Activated naive CD4-positive, alpha-beta T cell treated with anti-CD3 and anti-CD28 coated beads, Interleukin-2, amount 50 U/mL, for 24 hours (primary cell): ENCODE measurements at regions not wholly inside any gene's neighbourhood (a gene's known extent, or its start where the extent isn't known, plus 50 kb on each side); places are given as distances from the start of the nearest gene placed in this dataset.

ENCODE experiments used
- H3K27ac Mint-ChIP-seq: one replicate; pipeline ENCODE4 v1.8.0; 2021; ENCODE audit warnings: mild to moderate bottlenecking, mixed read lengths
- H3K27me3 Mint-ChIP-seq: one replicate; pipeline ENCODE4 v1.8.0; 2021; ENCODE audit warnings: mixed read lengths
- H3K36me3 Mint-ChIP-seq: one replicate; pipeline ENCODE4 v1.8.0; 2021; ENCODE audit warnings: mixed read lengths
- H3K4me1 Mint-ChIP-seq: one replicate; pipeline ENCODE4 v1.8.0; 2021; ENCODE audit warnings: mixed read lengths
- H3K4me3 Mint-ChIP-seq: one replicate; pipeline ENCODE4 v1.8.0; 2021; ENCODE audit warnings: mild to moderate bottlenecking, mixed read lengths
- H3K9me3 Mint-ChIP-seq: one replicate; pipeline ENCODE4 v1.8.0; 2021; ENCODE audit warnings: mixed read lengths

DNA sequence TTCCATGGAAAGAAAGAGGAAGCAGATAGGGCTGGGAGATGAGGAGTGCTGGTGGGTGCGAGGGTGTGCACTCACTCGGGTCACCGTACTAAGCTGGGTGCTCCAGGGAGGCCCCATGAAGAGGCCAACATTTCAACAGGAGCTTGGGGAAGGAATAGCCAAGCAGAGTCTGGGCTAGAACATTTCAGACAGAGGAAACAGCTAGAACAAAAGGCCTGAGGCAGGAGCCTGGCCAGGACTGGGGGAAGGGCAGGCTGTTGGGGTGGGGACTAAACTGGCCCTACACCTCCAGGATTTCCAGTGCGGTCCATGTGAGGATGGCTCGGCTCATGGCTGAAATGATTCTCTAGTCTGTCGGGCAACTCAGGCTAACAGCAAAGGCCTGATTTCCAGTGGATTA is 90.8 kb downstream of the ZFP36L2 start:
- H3K4me3 Mint-ChIP-seq, result peak overlapping the region; percentile 69
- no peaks in the 10 kb centered on the region for H3K9me3 Mint-ChIP-seq
- H3K27me3 Mint-ChIP-seq, result no peaks in the 10 kb centered on the region
- no peaks in the 10 kb centered on the region for H3K36me3 Mint-ChIP-seq
- H3K4me1 Mint-ChIP-seq, result peaks cover 92% of the 10 kb centered on the region
- peak overlapping the region; percentile 89 for H3K27ac Mint-ChIP-seq

DNA sequence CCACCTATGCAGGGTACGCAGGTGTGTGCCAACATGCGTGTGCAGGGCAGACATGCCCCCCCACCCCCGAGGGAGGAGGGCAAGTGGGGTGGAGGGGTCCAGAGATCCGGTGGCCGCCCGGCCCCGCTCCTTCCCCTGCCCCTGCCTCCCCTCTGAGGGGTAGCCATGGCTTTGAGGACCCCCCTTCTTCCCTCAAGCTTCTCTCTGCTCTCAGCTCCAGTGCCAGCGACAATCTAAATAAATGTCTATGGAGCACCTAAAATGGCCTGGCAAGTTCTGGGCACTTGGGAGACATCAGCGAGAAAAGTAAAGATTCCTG is 91.9 kb downstream of the ZFP36L2 start:
- Mint-ChIP-seq H3K4me1 (peaks cover 92% of the 10 kb centered on the region), H3K27ac (peak overlapping the region; percentile 90), H3K9me3 (no peaks in the 10 kb centered on the region), H3K36me3 (no peaks in the 10 kb centered on the region), H3K4me3 (no peak overlapping the region), H3K27me3 (no peaks in the 10 kb centered on the region)

DNA sequence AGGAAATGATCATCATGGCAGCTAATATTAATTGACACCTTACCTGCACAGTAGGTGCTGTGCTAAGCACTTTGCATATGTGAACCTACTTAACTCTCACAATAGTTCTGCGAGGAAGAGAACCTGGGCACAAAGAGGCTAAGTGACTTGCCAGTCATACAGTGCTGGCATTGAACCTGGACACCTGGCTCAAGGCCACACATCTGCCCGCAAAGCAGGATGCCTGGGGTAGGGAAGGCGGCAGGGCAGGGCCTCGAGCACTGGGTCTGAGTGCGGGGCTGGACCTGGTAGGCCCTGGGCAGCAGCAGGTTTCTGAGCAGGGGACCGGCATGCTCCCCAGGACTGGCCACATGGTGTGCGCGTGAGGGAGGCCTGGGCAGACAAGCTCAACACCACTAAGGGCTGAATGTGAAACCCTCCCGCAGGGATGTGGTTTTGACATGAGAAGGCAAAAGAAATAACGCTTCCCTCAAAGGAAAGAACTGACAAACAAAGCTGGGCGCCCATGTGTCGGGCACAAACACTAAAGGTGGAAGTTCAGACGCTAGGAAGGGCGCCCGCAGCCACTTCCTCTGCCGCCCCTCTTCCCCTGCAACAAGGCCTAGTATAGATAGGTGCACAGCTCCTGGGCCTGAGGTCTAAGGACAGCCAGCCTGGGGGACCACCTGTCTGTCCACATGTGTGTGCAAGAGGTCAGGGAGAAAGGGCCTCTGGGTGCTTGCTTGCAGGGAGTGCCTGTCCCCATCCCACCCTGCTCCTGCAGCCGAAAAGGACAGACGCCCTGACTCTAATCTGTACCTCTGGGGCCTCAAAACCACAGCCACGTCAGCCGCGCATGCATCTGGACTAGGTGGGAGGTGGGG is 92.5 kb downstream of the ZFP36L2 start:
- peak overlapping the region; percentile 90 for H3K27ac Mint-ChIP-seq

DNA sequence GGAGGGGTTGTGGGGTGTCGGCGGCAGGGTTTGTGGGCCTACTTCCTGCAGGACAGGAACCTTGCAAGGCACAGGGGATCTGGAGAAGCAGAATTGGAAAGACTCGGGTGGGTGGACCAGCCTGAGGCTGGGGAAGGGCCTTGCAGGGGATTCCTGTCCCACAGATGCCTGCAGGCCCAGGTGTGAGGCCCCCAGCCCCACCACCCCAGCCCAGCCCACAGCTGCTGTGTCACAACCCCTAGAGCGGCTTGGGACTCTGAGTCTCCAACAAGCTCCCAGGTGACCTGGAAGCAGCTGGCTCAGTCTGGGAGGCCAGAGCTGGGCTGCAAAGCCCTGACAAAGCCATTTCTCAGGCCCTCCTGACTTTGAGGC is 93.1 kb downstream of the ZFP36L2 start:
- Mint-ChIP-seq H3K36me3 (no peaks in the 10 kb centered on the region), H3K27ac (peak overlapping the region; percentile 90), H3K4me1 (peaks cover 94% of the 10 kb centered on the region), H3K4me3 (peak overlapping the region; percentile 19), H3K9me3 (no peaks in the 10 kb centered on the region), H3K27me3 (no peaks in the 10 kb centered on the region)

More for the DNA sequence above, 92.5 kb downstream of the ZFP36L2 start:
- peaks cover 94% of the 10 kb centered on the region for H3K4me1 Mint-ChIP-seq
- peak overlapping the region; percentile 40 for H3K4me3 Mint-ChIP-seq
- H3K9me3 Mint-ChIP-seq, result no peaks in the 10 kb centered on the region
- no peaks in the 10 kb centered on the region for H3K27me3 Mint-ChIP-seq
- H3K36me3 Mint-ChIP-seq, result no peaks in the 10 kb centered on the region

DNA sequence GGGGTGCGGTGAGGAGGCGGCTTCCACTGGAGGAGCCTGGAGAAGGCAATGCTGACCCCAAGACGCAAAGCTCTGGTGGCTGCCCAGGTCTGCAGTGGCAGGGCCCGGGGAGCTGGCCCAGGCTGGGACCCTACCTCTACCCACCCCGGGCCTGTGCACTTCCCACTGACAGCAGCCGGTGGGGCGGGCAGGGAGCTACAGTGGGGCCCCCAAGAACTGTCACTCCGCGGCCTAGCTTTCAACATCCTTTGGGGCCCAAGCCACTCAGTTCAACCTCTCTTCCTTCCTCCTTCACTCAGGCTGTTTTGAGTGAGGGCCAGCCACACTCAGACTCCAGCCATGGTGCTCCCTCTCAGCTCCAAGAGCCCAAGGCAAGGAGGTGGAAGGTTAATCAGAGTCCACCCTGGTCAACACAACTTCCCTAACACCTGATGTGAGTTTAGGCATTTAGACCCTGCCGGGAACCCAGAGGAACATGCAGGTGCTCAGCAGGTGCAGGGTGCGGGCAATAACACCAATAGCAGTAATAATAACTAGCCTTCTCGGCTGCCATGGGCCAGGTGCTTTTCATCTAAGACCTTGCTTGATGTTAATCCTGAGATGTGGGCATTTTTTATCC is 93.6 kb downstream of the ZFP36L2 start:
- peaks cover 94% of the 10 kb centered on the region for H3K4me1 Mint-ChIP-seq
- H3K27ac Mint-ChIP-seq, result peak overlapping the region; percentile 63
- H3K9me3 Mint-ChIP-seq, result no peaks in the 10 kb centered on the region
- no peaks in the 10 kb centered on the region for H3K27me3 Mint-ChIP-seq
- no peaks in the 10 kb centered on the region for H3K36me3 Mint-ChIP-seq
- H3K4me3 Mint-ChIP-seq, result peak overlapping the region; percentile 19

DNA sequence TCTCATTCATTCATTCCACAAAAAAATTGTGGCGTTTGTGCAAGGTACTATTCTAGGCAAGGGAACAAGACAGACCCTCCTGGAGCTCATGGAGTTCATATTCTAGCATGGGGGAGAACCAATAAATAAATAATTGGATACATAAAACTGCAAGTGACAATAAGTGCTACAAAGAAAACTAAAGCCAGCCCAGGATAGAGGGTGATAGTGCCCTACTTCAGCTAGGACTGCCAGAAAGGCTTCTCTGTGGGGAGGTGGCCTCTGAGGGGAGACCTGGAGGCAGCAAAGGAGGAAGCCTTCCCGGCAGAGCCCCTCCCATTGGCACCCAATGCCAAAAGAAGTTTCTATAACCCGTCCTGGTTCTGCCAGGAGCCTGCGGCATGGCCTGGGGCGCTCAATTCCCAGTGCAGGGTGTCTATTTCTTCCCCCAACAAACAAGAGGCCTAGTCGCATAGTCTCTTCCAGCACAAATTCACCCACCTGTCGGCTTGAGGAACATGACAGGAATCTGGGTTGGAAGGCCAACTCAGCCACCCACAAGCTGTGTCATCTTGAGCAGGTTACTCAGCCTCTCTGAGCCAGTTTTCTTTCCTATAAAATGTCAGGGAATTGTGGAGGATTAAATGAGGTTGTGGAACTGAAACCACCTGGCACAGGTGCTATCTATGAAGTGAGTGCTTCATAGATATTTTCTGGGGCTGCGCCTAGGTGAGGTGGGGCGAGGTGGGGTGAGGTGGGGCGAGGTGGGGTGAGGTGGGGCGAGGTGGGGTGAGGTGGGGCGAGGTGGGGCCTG is 94.3 kb downstream of the ZFP36L2 start:
- H3K9me3 Mint-ChIP-seq, result no peaks in the 10 kb centered on the region
- no peaks in the 10 kb centered on the region for H3K27me3 Mint-ChIP-seq
- peak overlapping the region; percentile 33 for H3K4me3 Mint-ChIP-seq
- H3K27ac Mint-ChIP-seq, result peak overlapping the region; percentile 44
- no peaks in the 10 kb centered on the region for H3K36me3 Mint-ChIP-seq
- peaks cover 93% of the 10 kb centered on the region for H3K4me1 Mint-ChIP-seq

DNA sequence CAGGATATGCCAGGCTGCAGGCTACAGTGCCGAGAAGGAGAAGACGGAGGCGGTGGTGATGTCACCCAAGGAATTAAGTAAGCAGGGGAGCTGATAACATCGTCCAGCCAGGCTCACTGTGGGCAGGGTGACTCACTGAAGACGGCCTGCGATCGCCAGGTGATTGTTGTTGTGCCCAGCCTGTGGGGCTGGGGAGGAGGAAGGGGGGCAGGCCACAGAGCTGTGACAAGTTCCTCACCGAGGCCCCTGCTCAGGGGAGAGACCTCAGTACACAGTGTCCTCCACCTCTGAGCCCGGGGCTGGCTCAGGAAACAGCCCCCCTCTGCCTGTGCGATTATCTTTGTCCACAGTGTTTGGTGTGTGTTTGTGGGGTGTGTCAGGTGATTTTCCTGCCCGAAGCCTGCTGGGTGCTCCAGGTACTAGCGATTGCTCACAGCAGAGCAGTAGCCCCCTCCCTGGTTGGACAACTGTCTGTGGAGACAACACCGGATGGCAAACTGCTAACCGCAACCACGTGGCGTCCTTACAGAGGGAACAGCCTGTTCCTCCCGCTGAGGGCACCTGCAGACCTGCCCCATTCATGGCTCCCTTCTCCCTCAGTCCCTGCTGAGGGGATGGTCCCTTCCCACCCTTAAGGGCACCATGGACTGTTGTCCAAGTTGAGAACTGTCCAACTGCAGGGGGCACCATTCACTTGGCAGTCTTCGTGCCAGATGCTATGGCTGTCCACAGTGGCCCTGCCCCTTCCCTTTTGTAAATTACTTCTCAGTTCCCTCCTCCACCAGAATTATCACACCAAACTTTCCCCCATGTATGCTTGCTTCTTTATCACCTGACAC is 95.1 kb downstream of the ZFP36L2 start:
- H3K36me3 Mint-ChIP-seq, result no peaks in the 10 kb centered on the region
- H3K4me1 Mint-ChIP-seq, result peaks cover 86% of the 10 kb centered on the region
- H3K27ac Mint-ChIP-seq, result peak overlapping the region; percentile 44
- no peaks in the 10 kb centered on the region for H3K27me3 Mint-ChIP-seq
- H3K9me3 Mint-ChIP-seq, result no peaks in the 10 kb centered on the region
- peak overlapping the region; percentile 33 for H3K4me3 Mint-ChIP-seq

DNA sequence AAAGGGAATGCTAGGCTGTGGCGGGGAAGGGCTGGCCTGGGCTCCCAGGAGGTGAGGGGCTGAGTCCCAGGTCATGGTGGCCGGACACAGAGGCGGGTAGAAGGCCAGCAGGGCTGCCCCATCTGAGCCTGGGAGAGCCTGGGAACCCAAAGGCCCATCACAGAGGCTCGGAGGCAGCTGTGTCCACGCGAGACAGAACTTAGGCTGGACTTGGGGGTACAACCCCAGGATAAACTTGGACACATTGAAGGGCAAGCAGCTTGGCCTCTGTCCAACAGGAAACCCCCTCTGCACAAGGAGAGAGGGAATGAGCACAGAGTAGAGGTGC is 95.9 kb downstream of the ZFP36L2 start:
- Mint-ChIP-seq H3K4me1 (peaks cover 86% of the 10 kb centered on the region), H3K9me3 (no peaks in the 10 kb centered on the region), H3K27ac (peak overlapping the region; percentile 55), H3K4me3 (peak overlapping the region; percentile 47), H3K27me3 (no peaks in the 10 kb centered on the region), H3K36me3 (no peaks in the 10 kb centered on the region)

DNA sequence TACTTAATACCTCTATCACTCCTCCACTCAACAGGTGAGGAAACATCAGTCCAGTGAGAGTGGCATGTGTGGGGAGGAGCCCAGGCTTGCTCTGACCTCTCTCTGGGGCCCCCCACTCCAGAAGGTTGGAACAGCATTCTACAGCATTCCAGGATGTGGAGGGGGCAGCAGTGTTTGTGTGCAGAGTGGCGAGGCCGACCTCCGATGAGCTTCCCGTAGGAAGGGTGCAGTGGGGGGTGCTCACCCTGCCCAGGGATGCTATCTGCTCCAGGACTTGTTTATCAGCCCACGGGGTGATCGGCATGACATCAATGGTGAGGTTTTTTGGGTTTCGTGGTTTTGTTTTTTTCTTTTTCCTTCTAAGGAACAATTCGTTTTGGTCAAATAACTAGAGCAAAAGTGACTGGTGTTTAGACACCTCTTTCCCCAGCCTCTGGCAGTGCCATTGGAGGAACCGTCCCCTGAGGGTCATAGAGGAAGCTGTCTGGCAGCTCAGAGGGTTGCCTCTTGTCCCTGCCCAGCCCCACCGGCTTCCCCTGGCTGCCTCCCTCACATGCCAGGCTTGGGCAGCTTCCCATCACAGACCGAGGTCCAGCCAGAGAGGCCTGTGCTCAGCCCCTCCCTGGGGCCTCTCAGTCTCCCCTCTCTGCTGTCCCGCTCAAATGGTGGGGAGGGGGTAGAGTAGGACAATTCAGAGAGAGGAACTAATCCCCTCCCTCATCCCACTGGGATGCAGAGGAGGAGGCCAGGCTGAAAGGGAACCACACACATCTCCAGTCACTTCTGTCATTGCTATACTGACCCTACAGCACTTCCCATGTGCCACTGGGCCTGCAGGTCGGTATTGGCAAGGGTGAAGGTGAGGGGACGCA is 96.5 kb downstream of the ZFP36L2 start:
- Mint-ChIP-seq H3K4me3 (peak overlapping the region; percentile 47), H3K27ac (peak overlapping the region; percentile 60), H3K9me3 (no peaks in the 10 kb centered on the region)

DNA sequence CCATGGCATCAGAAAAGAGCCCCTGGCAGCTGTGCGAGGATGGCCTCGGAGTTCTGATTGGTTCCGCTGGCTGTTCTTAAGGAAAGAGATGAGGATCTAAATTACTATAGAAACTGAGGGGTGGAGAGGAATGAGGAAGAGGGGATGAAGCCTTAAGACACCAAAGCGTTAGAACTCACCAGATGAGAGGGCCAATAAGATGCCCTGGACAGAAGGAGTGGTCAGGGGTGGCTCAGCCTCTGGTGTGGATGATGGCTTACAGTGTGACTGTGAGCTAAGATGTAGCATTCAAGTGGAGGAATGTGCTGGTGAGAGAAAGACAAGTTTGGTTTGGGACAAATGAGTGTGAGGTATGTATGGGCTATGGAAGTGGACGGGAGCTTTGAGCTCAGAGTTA is 97.8 kb downstream of the ZFP36L2 start:
- peak overlapping the region; percentile 3 for H3K27ac Mint-ChIP-seq
- no peaks in the 10 kb centered on the region for H3K9me3 Mint-ChIP-seq
- no peaks in the 10 kb centered on the region for H3K27me3 Mint-ChIP-seq
- H3K4me3 Mint-ChIP-seq, result no peak overlapping the region
- H3K36me3 Mint-ChIP-seq, result no peaks in the 10 kb centered on the region
- H3K4me1 Mint-ChIP-seq, result peaks cover 85% of the 10 kb centered on the region

More for the DNA sequence above, 96.5 kb downstream of the ZFP36L2 start:
- no peaks in the 10 kb centered on the region for H3K27me3 Mint-ChIP-seq
- H3K4me1 Mint-ChIP-seq, result peaks cover 86% of the 10 kb centered on the region
- no peaks in the 10 kb centered on the region for H3K36me3 Mint-ChIP-seq

DNA sequence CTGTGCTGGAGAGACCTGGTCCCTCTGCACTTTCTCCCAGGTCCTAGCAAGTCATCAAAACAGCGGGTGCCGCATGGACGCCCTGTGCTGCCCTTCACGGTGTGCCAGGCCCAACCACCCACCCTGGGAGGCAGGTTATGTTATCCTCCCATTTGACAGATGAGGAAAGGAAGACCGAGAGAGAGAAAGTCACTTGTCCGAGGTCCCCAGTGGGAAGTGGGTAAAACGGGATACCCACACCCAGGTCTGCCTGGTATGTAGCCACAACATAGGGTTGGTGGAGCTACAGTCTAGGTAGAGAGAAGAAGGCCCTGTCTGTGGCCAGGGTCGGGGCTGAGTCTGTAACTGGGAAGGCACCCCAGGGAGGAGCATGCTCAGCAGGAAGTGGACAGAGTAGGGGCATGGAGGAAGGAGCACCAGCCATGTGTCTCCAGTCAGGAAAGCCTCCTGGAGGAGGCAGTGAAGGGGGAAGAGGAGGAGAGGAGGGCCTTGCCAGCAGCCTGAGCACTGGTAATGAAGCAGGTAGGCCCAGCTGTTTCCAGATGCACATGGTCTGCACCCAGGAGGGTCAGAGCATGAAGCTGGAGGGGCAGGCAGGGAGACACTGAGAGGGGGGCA is 98.4 kb downstream of the ZFP36L2 start:
- Mint-ChIP-seq H3K4me3 (no peak overlapping the region), H3K36me3 (no peaks in the 10 kb centered on the region), H3K9me3 (no peaks in the 10 kb centered on the region), H3K27me3 (no peaks in the 10 kb centered on the region), H3K4me1 (peaks cover 82% of the 10 kb centered on the region), H3K27ac (peak overlapping the region; percentile 3)

DNA sequence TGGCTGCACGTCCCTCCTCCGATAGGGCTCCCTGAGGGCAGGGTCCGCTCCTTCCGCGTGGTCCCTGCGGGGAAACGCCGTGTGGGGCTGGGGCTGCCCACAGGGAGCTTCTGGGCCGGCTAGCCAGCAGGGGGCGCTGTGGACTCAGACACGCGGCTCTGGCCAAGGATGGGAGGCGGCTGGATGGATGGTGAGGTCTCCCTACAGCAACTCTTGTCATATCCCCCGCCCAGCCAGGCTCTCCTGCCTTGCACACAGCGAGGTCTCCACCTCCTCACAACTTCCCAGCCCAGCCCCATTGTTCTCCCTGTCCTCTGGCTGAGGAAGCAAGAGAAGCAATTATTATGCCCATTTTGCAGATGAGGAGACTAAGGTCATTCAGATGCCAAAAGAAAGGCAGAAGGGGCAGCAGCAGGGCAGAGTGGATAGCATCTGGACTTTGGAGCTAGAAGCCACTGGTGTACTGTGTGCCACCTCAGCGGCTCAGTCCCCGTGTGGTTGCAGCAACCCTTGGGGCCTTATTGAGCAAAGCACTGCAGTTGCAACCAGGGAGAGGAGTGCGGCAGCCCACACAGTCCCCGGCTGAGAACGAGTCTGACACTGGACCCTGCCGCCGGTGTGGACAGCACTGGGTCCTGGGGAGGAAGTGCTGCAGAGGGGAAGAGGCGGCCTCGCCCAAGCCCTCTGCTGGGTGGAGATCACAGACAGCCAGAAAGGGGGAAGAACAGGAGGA is 99.0 kb downstream of the ZFP36L2 start:
- Mint-ChIP-seq H3K27ac (peak overlapping the region; percentile 20), H3K27me3 (no peaks in the 10 kb centered on the region), H3K9me3 (no peaks in the 10 kb centered on the region)

DNA sequence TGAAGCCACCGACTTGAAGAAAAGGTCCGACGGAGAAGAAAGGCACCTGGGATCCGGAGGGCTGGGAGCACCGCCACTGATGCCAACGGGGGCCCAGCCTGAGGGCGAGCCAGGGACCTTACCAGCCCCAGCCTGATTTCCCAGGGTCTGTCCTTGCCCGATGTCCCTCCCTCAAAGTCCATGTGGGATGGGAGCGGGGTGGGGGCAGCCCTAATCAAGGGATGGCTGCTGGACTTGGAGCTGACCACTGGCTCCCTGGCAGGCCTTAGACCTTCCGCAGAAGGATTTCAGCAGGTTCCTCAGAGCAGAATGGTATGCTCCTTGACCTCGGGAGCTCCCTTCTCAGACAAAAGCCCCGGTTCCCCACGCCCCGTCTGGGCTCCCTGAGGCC is 99.6 kb downstream of the ZFP36L2 start:
- no peaks in the 10 kb centered on the region for H3K9me3 Mint-ChIP-seq
- peaks cover 80% of the 10 kb centered on the region for H3K4me1 Mint-ChIP-seq
- no peaks in the 10 kb centered on the region for H3K27me3 Mint-ChIP-seq
- H3K27ac Mint-ChIP-seq, result no peak overlapping the region
- no peak overlapping the region for H3K4me3 Mint-ChIP-seq
- H3K36me3 Mint-ChIP-seq, result no peaks in the 10 kb centered on the region

More for the DNA sequence above, 99.0 kb downstream of the ZFP36L2 start:
- Mint-ChIP-seq H3K4me1 (peaks cover 80% of the 10 kb centered on the region), H3K36me3 (no peaks in the 10 kb centered on the region), H3K4me3 (no peak overlapping the region)
